MM.1S (cell line): ENCODE measurements at regions not wholly inside any gene's neighbourhood (a gene's known extent, or its start where the extent isn't known, plus 50 kb on each side); places are given as distances from the start of the nearest gene placed in this dataset.

Experiments
- EZH2 ChIP-seq: fragments of 300-600 bp; sonication (generic); optimal IDR thresholded peaks from 2 replicates; pipeline ENCODE3; 2017; ENCODE audit warnings: low read depth, mild to moderate bottlenecking, antibody characterized with exemption, low read length, mixed read lengths
- EZH2phosphoT487 ChIP-seq: fragments of 300-600 bp; sonication (generic); IDR thresholded peaks from 2 replicates; pipeline ENCODE4 v1.6.1; 2018; ENCODE audit warnings: antibody characterized with exemption, low read length
- TF ChIP-seq, protein P1 (sequence below): fragments of 300-600 bp; sonication (generic); IDR thresholded peaks from 2 replicates; pipeline ENCODE4 v1.5.1; 2016; ENCODE audit warnings: antibody characterized with exemption, low read length, mixed read lengths

DNA sequence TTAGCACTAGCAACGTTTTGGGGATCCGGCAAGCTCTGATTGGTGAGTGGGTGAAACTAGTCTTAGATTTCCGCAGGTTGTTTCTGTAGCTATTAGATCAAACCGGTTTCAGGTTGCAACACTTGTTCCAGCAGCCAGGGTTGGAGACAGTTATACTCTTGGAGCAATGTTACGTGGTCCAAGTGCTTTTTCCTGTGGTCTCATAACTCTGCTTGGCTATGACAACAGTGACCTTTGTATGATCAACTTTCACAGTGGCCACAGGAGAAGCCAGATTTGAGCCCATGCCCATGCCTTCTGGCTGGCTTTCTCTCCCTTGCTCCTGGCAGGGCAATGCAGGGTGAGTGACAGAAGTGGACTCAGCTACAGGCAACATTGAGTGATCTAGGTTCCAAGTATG, 84.5 kb upstream of the TAF1B start:
- TF ChIP-seq, protein P1, sequence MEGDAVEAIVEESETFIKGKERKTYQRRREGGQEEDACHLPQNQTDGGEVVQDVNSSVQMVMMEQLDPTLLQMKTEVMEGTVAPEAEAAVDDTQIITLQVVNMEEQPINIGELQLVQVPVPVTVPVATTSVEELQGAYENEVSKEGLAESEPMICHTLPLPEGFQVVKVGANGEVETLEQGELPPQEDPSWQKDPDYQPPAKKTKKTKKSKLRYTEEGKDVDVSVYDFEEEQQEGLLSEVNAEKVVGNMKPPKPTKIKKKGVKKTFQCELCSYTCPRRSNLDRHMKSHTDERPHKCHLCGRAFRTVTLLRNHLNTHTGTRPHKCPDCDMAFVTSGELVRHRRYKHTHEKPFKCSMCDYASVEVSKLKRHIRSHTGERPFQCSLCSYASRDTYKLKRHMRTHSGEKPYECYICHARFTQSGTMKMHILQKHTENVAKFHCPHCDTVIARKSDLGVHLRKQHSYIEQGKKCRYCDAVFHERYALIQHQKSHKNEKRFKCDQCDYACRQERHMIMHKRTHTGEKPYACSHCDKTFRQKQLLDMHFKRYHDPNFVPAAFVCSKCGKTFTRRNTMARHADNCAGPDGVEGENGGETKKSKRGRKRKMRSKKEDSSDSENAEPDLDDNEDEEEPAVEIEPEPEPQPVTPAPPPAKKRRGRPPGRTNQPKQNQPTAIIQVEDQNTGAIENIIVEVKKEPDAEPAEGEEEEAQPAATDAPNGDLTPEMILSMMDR: no peak
- TF ChIP-seq EZH2 (no peak), EZH2phosphoT487 (no peak)
